AG09319 (cell line): ENCODE measurements at regions not wholly inside any gene's neighbourhood (a gene's known extent, or its start where the extent isn't known, plus 50 kb on each side); places are given as distances from the start of the nearest gene placed in this dataset.

Source experiments
- DNase-seq: peaks from one replicate; pipeline ENCODE4 v3.0.0-alpha.2; 2010; ENCODE audit warnings: low read depth; ENCODE audit errors: extremely low read depth
- CTCF ChIP-seq: IDR thresholded peaks from 2 replicates; pipeline ENCODE4 v1.5.1; 2011; ENCODE audit warnings: low read depth, mild to moderate bottlenecking, inconsistent platforms, low read length, moderate library complexity

- DNase-seq, result no peak
- TF ChIP-seq CTCF, result no peak
Observed at GRCh38 chr2:83435989-83436388, 1023.1 kb downstream of the SUCLG1 start.

GRCh38 chr2:83420993-83421392, 1038.1 kb downstream of the SUCLG1 start:
- TF ChIP-seq CTCF, result no peak
- no peak for DNase-seq

GRCh38 chr2:83394134-83394904, 1064.8 kb downstream of the SUCLG1 start:
- DNase-seq, result no peak
- no peak for TF ChIP-seq CTCF

GRCh38 chr2:83388804-83389203, 1070.3 kb downstream of the SUCLG1 start:
- no peak for DNase-seq
- TF ChIP-seq CTCF, result no peak

- no peak for DNase-seq
- TF ChIP-seq CTCF, result no peak
Observed at GRCh38 chr2:83386549-83386948, 1072.5 kb downstream of the SUCLG1 start.

- no peak for DNase-seq
- TF ChIP-seq CTCF, result no peak
Observed at GRCh38 chr2:83378921-83379320, 1080.2 kb downstream of the SUCLG1 start.

- DNase-seq, result no peak
- no peak for TF ChIP-seq CTCF
Observed at GRCh38 chr2:83376731-83377130, 1082.3 kb downstream of the SUCLG1 start.
